ENCODE measurements at regions not wholly inside any gene's neighbourhood (a gene's known extent, or its start where the extent isn't known, plus 50 kb on each side); places are given as distances from the start of the nearest gene placed in this dataset.

DNA sequence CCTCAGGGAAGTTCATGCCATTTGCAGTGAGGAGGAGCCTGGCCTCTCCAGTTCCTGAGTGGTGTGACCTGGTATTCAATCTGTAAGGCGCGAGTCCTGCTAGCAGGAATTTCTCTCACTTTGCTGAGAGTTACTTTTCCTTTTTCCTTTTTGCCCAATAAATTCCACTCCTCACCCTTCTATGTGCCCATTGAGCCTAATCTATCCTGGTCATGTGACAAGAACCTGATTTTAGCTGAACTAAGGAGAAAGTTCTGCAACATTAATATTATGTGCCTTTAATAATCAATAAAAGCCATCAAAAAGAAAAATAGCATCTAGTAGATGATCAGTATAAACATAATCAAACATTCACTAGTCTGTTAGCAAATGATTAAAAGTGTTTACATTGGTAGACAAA lies 136.1 kb upstream of the POGK start:
- Histone ChIP-seq H3K4me3 (replicated peaks in 1 of 2; ENCODE audit: low read depth in 1 of 2, low read length in 2 of 2) (no peak overlapping the region), H4K20me1 (ENCODE audit: insufficient read depth) (no peaks in the 10 kb centered on the region), H3K9ac (ENCODE audit: low read length) (no peak overlapping the region), H2AFZ (ENCODE audit: low read depth, low read length, poor library complexity, severe bottlenecking) (no peak overlapping the region), H3K4me2 (ENCODE audit: low read length) (no peak overlapping the region), H3K9me3 (ENCODE audit: control insufficient read depth in 1 of 2, insufficient read depth in 1 of 2, low read depth in 1 of 2, low read length in 2 of 2) (no peaks in the 10 kb centered on the region), H3K36me3 (ENCODE audit: control insufficient read depth in 1 of 2, insufficient read depth in 2 of 2, low read length in 2 of 2) (no peaks in the 10 kb centered on the region), H3K27me3 (ENCODE audit: insufficient read depth, low read length) (peaks cover 17% of the 10 kb centered on the region), H3K4me1 (ENCODE audit: control insufficient read depth in 1 of 2, insufficient read depth in 2 of 2, low read length in 2 of 2) (no peaks in the 10 kb centered on the region), H3K79me2 (ENCODE audit: insufficient read depth, low read length) (no peaks in the 10 kb centered on the region), H3K9me2 (ENCODE audit: insufficient read depth) (no peaks in the 10 kb centered on the region), H3K27ac (ENCODE audit: low read depth, low read length) (no peak overlapping the region)
- ChIA-PET CTCF (no interaction called here), POLR2A (no interaction called here), RAD21 (ENCODE audit: low non-redundant PET in 1 of 2, low total read pairs in 2 of 2, uncharacterized antibody in 2 of 2, unreplicated experiment in 2 of 2) (no interaction called here)
- intact Hi-C loops (cut with micrococcal nuclease): no loop called here
- no TSS peak for BruUV-seq (replicated peaks)
- TF ChIP-seq CEBPB (IDR thresholded peaks at IDR 0.05; ENCODE audit: low read depth) (no peak), FOSL1 (IDR thresholded peaks at IDR 0.05; ENCODE audit: low read depth) (no peak), SIN3A (IDR thresholded peaks at IDR 0.05; ENCODE audit: low read depth) (no peak), JUND (IDR thresholded peaks at IDR 0.05) (no peak), TCF7L2 (IDR thresholded peaks at IDR 0.05; ENCODE audit: borderline replicate concordance, extremely low read depth, insufficient read depth, insufficient read length) (no peak), POLR2A (IDR thresholded peaks at IDR 0.05; ENCODE audit: borderline replicate concordance, extremely low read depth, insufficient read depth, insufficient read length) (no peak), ZNF274 (IDR thresholded peaks at IDR 0.05; ENCODE audit: low read depth, low read length) (no peak), EZH2phosphoT487 (IDR thresholded peaks at IDR 0.05; ENCODE audit: borderline replicate concordance) (no peak), EGR1 (IDR thresholded peaks at IDR 0.05; ENCODE audit: low read depth) (no peak), SP1 (IDR thresholded peaks at IDR 0.05; ENCODE audit: low read depth) (no peak), CBX3 (IDR thresholded peaks at IDR 0.05; ENCODE audit: low read depth) (no peak), SRF (IDR thresholded peaks at IDR 0.05; ENCODE audit: low read depth) (no peak), POLR2AphosphoS5 (IDR thresholded peaks at IDR 0.05; ENCODE audit: low read depth, low read length) (no peak), YY1 (IDR thresholded peaks at IDR 0.05; ENCODE audit: extremely low read depth, insufficient replicate concordance, low read depth, low read length) (no peak), EZH2 (IDR thresholded peaks at IDR 0.05) (no peak), ZFX (IDR thresholded peaks at IDR 0.05) (no peak)
- TF ChIP-seq, protein P1, sequence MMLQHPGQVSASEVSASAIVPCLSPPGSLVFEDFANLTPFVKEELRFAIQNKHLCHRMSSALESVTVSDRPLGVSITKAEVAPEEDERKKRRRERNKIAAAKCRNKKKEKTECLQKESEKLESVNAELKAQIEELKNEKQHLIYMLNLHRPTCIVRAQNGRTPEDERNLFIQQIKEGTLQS (IDR thresholded peaks at IDR 0.05): no peak
- TF ChIP-seq, protein P2, sequence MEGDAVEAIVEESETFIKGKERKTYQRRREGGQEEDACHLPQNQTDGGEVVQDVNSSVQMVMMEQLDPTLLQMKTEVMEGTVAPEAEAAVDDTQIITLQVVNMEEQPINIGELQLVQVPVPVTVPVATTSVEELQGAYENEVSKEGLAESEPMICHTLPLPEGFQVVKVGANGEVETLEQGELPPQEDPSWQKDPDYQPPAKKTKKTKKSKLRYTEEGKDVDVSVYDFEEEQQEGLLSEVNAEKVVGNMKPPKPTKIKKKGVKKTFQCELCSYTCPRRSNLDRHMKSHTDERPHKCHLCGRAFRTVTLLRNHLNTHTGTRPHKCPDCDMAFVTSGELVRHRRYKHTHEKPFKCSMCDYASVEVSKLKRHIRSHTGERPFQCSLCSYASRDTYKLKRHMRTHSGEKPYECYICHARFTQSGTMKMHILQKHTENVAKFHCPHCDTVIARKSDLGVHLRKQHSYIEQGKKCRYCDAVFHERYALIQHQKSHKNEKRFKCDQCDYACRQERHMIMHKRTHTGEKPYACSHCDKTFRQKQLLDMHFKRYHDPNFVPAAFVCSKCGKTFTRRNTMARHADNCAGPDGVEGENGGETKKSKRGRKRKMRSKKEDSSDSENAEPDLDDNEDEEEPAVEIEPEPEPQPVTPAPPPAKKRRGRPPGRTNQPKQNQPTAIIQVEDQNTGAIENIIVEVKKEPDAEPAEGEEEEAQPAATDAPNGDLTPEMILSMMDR (IDR thresholded peaks at IDR 0.05 in 2 of 3, conservative IDR thresholded peaks at IDR 0.05 in 1 of 3; ENCODE audit: borderline replicate concordance in 1 of 3, insufficient read depth in 1 of 3, low read depth in 2 of 3, low read length in 2 of 3): no peak
- TF ChIP-seq, protein P3, sequence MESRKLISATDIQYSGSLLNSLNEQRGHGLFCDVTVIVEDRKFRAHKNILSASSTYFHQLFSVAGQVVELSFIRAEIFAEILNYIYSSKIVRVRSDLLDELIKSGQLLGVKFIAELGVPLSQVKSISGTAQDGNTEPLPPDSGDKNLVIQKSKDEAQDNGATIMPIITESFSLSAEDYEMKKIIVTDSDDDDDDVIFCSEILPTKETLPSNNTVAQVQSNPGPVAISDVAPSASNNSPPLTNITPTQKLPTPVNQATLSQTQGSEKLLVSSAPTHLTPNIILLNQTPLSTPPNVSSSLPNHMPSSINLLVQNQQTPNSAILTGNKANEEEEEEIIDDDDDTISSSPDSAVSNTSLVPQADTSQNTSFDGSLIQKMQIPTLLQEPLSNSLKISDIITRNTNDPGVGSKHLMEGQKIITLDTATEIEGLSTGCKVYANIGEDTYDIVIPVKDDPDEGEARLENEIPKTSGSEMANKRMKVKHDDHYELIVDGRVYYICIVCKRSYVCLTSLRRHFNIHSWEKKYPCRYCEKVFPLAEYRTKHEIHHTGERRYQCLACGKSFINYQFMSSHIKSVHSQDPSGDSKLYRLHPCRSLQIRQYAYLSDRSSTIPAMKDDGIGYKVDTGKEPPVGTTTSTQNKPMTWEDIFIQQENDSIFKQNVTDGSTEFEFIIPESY (IDR thresholded peaks at IDR 0.05; ENCODE audit: extremely low read depth, insufficient replicate concordance, low read length): no peak
- DNase-seq (ENCODE audit: low read depth, low spot score) (no peak), ATAC-seq (no peak)
